ENCODE measurements at regions not wholly inside any gene's neighbourhood (a gene's known extent, or its start where the extent isn't known, plus 50 kb on each side); places are given as distances from the start of the nearest gene placed in this dataset.

DNA sequence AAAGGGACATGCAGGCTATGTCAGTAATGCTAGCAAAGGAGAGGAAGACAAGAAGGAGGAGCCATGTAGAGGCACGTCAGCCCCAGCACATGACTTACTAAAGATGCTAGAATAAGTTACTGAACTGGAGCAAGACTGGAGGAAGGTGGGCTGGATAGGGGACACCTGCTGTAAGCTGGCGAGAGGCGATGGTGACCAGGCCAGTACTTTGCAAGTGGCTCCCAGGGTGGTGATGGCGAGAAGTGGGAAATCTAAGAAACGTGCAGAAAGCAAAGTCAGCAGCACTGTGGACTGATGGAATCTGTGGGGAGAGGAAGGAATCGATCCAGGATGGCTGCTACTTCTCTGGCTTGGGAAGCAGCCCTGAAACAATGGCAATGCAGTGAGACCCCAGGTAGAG, 617.1 kb upstream of the ADAMTS16 start:
- Mint-ChIP-seq H3K4me3 (ENCODE audit: low read depth, unreplicated experiment) (no peak overlapping the region), H3K4me1 (ENCODE audit: low read depth, unreplicated experiment) (no peaks in the 10 kb centered on the region), H3K36me3 (ENCODE audit: insufficient read depth, unreplicated experiment) (no peaks in the 10 kb centered on the region), H3K9me3 (ENCODE audit: low read depth, unreplicated experiment) (peaks cover 21% of the 10 kb centered on the region), H3K27ac (ENCODE audit: unreplicated experiment) (no peak overlapping the region), H3K27me3 (ENCODE audit: unreplicated experiment) (no peaks in the 10 kb centered on the region)
- no peak for DNase-seq
- TF ChIP-seq, protein P1, sequence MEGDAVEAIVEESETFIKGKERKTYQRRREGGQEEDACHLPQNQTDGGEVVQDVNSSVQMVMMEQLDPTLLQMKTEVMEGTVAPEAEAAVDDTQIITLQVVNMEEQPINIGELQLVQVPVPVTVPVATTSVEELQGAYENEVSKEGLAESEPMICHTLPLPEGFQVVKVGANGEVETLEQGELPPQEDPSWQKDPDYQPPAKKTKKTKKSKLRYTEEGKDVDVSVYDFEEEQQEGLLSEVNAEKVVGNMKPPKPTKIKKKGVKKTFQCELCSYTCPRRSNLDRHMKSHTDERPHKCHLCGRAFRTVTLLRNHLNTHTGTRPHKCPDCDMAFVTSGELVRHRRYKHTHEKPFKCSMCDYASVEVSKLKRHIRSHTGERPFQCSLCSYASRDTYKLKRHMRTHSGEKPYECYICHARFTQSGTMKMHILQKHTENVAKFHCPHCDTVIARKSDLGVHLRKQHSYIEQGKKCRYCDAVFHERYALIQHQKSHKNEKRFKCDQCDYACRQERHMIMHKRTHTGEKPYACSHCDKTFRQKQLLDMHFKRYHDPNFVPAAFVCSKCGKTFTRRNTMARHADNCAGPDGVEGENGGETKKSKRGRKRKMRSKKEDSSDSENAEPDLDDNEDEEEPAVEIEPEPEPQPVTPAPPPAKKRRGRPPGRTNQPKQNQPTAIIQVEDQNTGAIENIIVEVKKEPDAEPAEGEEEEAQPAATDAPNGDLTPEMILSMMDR (IDR thresholded peaks at IDR 0.05; ENCODE audit: unreplicated experiment) = no peak
- intact Hi-C loops (cut with micrococcal nuclease; ENCODE audit: unreplicated experiment) = no loop called here
- BruUV-seq (replicated peaks) = no TSS peak
- CTCF ChIA-PET = no interaction called here

DNA sequence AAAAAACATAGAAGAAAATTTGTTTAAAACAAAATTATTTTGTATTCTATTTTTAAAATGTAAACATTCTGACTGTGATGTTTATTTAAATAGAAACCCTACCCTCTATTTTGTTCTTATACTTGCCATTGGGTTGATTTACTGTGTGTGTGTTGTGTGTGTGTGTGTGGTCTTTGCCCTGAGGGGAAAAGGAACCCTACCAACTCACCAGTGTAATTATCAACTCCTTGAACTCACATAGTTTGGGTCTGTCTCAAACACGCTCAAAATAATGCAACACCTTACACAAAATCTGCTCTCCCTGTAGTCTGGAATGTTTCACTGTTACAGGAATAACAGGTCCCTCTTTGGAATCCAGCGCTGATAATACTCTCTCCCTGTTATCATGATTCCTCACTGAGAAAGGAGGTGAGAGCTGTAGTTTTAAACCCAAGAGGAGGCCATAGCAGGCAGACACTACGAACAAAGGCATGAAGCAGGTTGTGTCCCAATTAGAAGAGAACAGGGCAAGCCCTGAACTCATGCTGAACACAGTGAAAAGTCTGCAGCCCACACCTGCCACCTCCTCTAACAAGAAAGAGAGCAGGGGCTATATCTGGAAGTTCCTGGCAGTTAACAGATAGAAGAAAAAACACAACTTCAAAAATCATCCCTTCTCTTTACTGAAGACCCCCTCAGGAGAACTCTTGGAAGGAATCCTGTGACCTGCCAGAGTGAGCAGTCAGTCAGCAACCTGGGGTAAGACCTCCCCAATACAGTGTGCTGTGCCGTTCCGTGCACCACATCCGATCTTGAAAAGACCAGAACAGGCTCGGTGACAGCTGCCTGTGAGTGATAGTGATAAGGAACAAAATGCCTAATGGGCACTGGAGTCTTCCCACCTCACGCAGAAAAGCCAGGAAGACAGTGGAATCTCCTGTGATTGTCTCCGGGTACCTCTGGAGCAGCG, 608.1 kb upstream of the ADAMTS16 start:
- Mint-ChIP-seq H3K4me1 (ENCODE audit: low read depth, unreplicated experiment) (no peaks in the 10 kb centered on the region), H3K36me3 (ENCODE audit: insufficient read depth, unreplicated experiment) (no peaks in the 10 kb centered on the region), H3K27me3 (ENCODE audit: unreplicated experiment) (no peaks in the 10 kb centered on the region), H3K4me3 (ENCODE audit: low read depth, unreplicated experiment) (no peak overlapping the region), H3K27ac (ENCODE audit: unreplicated experiment) (no peak overlapping the region), H3K9me3 (ENCODE audit: low read depth, unreplicated experiment) (peaks cover 2% of the 10 kb centered on the region)
- TF ChIP-seq, protein P1 (IDR thresholded peaks at IDR 0.05; ENCODE audit: unreplicated experiment) = no peak
- intact Hi-C loops (cut with micrococcal nuclease; ENCODE audit: unreplicated experiment) = no loop called here
- DNase-seq = no peak
- no TSS peak for BruUV-seq (replicated peaks)
- CTCF ChIA-PET = interaction anchor here (0.6 kb wide), 1 partner anchor 117 kb away, joined by 3 read pairs; no protein-coding TSS in a partner anchor

DNA sequence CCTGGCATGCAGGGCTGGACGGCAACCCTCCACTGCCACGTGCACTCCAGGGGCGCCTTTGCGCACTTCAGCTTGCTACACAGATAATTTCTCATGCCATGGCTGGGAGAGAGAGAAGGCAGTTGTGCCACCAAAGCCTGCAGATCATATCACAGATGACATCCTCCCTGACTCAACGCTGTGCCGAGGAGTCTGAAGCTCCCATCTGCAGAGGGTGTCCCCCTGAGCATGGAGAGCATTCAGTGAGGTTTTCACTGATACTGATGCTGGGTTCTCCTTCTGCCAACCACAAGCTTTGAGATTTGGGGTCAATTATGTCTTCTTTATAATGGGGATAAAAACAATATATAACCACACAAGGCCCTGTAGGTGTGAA, 607.4 kb upstream of the ADAMTS16 start:
- CTCF ChIA-PET = interaction anchor here (0.6 kb wide), 1 partner anchor 117 kb away, joined by 3 read pairs; no protein-coding TSS in a partner anchor
- H3K9me3 Mint-ChIP-seq (ENCODE audit: low read depth, unreplicated experiment) = peaks cover 6% of the 10 kb centered on the region

DNA sequence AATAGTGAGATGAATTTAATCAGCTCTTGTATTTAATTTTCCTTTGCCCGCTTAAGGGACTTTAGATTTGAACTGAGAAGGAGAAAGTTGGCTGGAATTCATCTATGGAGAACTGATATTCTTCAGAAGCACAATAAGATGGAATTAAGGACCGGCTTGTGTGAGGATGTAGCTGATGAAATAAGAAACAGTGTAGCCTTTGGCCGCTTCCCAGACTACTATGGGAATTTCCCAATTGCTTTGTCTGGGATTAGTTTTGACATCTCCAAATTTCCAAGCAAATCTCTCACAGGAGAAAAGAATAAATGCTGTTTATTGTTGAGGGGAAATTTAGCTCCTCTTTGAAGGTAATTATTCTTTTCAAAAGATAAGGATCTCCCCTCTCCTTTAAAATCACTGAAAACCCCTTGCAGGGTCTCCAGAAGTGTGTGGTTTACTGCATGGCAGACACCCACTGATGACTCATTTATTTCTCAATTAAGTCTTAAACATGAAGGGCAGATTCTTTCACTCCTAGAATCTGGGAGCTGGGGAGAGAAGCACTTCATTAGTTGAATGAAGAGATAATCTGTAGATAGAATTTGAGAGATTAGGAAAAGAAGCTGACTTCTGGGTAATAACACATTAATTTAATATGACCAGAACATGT, 606.5 kb upstream of the ADAMTS16 start:
- DNase-seq = no peak
- no peaks in the 10 kb centered on the region for H3K27me3 Mint-ChIP-seq (ENCODE audit: unreplicated experiment)
- no peak overlapping the region for H3K27ac Mint-ChIP-seq (ENCODE audit: unreplicated experiment)
- no peaks in the 10 kb centered on the region for H3K36me3 Mint-ChIP-seq (ENCODE audit: insufficient read depth, unreplicated experiment)
- no peak overlapping the region for H3K4me3 Mint-ChIP-seq (ENCODE audit: low read depth, unreplicated experiment)
- CTCF ChIA-PET = no interaction called here
- no peaks in the 10 kb centered on the region for H3K4me1 Mint-ChIP-seq (ENCODE audit: low read depth, unreplicated experiment)
- peaks cover 7% of the 10 kb centered on the region for H3K9me3 Mint-ChIP-seq (ENCODE audit: low read depth, unreplicated experiment)
- no TSS peak for BruUV-seq (replicated peaks)
- intact Hi-C loops (cut with micrococcal nuclease; ENCODE audit: unreplicated experiment) = no loop called here
- TF ChIP-seq, protein P1 (IDR thresholded peaks at IDR 0.05; ENCODE audit: unreplicated experiment) = no peak

More for the DNA sequence above, 607.4 kb upstream of the ADAMTS16 start:
- no peaks in the 10 kb centered on the region for H3K4me1 Mint-ChIP-seq (ENCODE audit: low read depth, unreplicated experiment)
- no TSS peak for BruUV-seq (replicated peaks)
- no peak overlapping the region for H3K4me3 Mint-ChIP-seq (ENCODE audit: low read depth, unreplicated experiment)
- no peak for DNase-seq
- H3K27me3 Mint-ChIP-seq (ENCODE audit: unreplicated experiment) = no peaks in the 10 kb centered on the region
- intact Hi-C loops (cut with micrococcal nuclease; ENCODE audit: unreplicated experiment) = no loop called here
- no peak overlapping the region for H3K27ac Mint-ChIP-seq (ENCODE audit: unreplicated experiment)
- H3K36me3 Mint-ChIP-seq (ENCODE audit: insufficient read depth, unreplicated experiment) = no peaks in the 10 kb centered on the region
- TF ChIP-seq, protein P1 (IDR thresholded peaks at IDR 0.05; ENCODE audit: unreplicated experiment) = no peak
